PC-3 (cell line): ENCODE measurements at regions not wholly inside any gene's neighbourhood (a gene's known extent, or its start where the extent isn't known, plus 50 kb on each side); places are given as distances from the start of the nearest gene placed in this dataset.

Experiments
- CTCF ChIP-seq: fragments of 300-600 bp; sonication (generic); conservative IDR thresholded peaks from 2 replicates; pipeline ENCODE4 v1.5.1; 2017; ENCODE audit warnings: antibody characterized with exemption, low read depth, mild to moderate bottlenecking, low read length
- EZH2 ChIP-seq: fragments of 300-600 bp; sonication (generic); IDR thresholded peaks from one replicate; pipeline ENCODE4 v1.6.1; 2017; ENCODE audit warnings: antibody characterized with exemption, mild to moderate bottlenecking, low read length; ENCODE audit not compliant: unreplicated experiment
- EZH2phosphoT487 ChIP-seq: fragments of 300-600 bp; sonication (generic); IDR thresholded peaks from 2 replicates; pipeline ENCODE4 v1.6.1; 2018; ENCODE audit warnings: mild to moderate bottlenecking, antibody characterized with exemption, low read length, borderline replicate concordance

GRCh38 chr10:28075424-28075823 lies 76.5 kb upstream of the ODAD2 start:
- TF ChIP-seq EZH2 (no peak), CTCF (no peak), EZH2phosphoT487 (no peak)
